Suprapubic skin (tissue), 3 donors: ENCODE measurements at regions not wholly inside any gene's neighbourhood (a gene's known extent, or its start where the extent isn't known, plus 50 kb on each side); places are given as distances from the start of the nearest gene placed in this dataset.

Source experiments
- EP300 ChIP-seq: sonication (generic); formaldehyde crosslinking; IDR thresholded peaks from one replicate; pipeline ENCODE4 v1.6.1; 2017; ENCODE audit warnings: antibody characterized with exemption
- POLR2A ChIP-seq, 2 donors: fragments of 450-650 bp; IDR thresholded peaks; one replicate each; pipeline ENCODE4 v1.6.1; 2017; ENCODE audit warnings: antibody characterized with exemption in 2 of 2, mild to moderate bottlenecking in 2 of 2, moderate library complexity in 2 of 2
- TF ChIP-seq, protein P1 (sequence below), 2 donors: fragments of 200-600 bp in 1 of 2; fragments of 450-650 bp in 1 of 2; sonication (generic) in 1 of 2; IDR thresholded peaks; one replicate each; pipeline ENCODE4 v1.5.1; 2016 to 2019; ENCODE audit warnings: antibody characterized with exemption in 2 of 2, mild to moderate bottlenecking in 1 of 2, moderate library complexity in 1 of 2

- TF ChIP-seq, protein P1, sequence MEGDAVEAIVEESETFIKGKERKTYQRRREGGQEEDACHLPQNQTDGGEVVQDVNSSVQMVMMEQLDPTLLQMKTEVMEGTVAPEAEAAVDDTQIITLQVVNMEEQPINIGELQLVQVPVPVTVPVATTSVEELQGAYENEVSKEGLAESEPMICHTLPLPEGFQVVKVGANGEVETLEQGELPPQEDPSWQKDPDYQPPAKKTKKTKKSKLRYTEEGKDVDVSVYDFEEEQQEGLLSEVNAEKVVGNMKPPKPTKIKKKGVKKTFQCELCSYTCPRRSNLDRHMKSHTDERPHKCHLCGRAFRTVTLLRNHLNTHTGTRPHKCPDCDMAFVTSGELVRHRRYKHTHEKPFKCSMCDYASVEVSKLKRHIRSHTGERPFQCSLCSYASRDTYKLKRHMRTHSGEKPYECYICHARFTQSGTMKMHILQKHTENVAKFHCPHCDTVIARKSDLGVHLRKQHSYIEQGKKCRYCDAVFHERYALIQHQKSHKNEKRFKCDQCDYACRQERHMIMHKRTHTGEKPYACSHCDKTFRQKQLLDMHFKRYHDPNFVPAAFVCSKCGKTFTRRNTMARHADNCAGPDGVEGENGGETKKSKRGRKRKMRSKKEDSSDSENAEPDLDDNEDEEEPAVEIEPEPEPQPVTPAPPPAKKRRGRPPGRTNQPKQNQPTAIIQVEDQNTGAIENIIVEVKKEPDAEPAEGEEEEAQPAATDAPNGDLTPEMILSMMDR (IDR thresholded peaks at IDR 0.05) = no peak
- TF ChIP-seq POLR2A (IDR thresholded peaks at IDR 0.05) = no peak
- TF ChIP-seq EP300 = no peak
Observed at GRCh38 chr20:55805138-55805537, 200.2 kb downstream of the CBLN4 start.
